SU-DHL-6 (cell line): ENCODE measurements at regions not wholly inside any gene's neighbourhood (a gene's known extent, or its start where the extent isn't known, plus 50 kb on each side); places are given as distances from the start of the nearest gene placed in this dataset.

ENCODE experiments used
- EZH2phosphoT487 ChIP-seq: fragments of 200-600 bp; sonication (generic), shearing (Covaris generic); conservative IDR thresholded peaks from 2 replicates; pipeline ENCODE4 v1.6.1; 2018; ENCODE audit warnings: mild to moderate bottlenecking, antibody characterized with exemption, low read length, moderate library complexity, mixed read lengths
- TF ChIP-seq, protein P1 (sequence below): fragments of 200-600 bp; sonication (generic); IDR thresholded peaks from one replicate; pipeline ENCODE4 v1.5.1; 2017; ENCODE audit warnings: antibody characterized with exemption, mild to moderate bottlenecking, low read length, moderate library complexity; ENCODE audit not compliant: insufficient read depth, poor library complexity, severe bottlenecking

DNA sequence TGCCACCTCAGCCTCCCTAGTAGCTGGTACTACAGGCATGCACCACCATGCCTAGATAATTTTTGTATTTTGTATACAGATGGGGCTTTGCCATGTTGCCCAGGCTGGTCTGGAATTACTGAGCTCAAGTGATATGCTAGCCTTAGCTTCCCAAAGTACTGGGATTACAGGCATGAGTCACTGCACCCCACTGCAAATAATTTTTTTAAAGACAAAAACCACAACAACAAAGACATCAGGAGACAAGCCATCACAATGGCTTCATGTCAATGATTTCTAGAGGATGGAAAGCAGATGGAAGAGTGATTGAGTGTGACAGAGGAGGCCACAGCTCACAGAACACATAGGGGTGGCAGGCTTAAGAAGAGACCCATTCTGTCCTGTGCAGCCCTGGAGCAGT, 97.9 kb upstream of the PCSK1 start:
- TF ChIP-seq, protein P1, sequence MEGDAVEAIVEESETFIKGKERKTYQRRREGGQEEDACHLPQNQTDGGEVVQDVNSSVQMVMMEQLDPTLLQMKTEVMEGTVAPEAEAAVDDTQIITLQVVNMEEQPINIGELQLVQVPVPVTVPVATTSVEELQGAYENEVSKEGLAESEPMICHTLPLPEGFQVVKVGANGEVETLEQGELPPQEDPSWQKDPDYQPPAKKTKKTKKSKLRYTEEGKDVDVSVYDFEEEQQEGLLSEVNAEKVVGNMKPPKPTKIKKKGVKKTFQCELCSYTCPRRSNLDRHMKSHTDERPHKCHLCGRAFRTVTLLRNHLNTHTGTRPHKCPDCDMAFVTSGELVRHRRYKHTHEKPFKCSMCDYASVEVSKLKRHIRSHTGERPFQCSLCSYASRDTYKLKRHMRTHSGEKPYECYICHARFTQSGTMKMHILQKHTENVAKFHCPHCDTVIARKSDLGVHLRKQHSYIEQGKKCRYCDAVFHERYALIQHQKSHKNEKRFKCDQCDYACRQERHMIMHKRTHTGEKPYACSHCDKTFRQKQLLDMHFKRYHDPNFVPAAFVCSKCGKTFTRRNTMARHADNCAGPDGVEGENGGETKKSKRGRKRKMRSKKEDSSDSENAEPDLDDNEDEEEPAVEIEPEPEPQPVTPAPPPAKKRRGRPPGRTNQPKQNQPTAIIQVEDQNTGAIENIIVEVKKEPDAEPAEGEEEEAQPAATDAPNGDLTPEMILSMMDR = no peak
- TF ChIP-seq EZH2phosphoT487 = no peak
